HL-60 (cell line): ENCODE measurements at regions not wholly inside any gene's neighbourhood (a gene's known extent, or its start where the extent isn't known, plus 50 kb on each side); places are given as distances from the start of the nearest gene placed in this dataset.

Experiments used
- CTCF ChIP-seq: IDR thresholded peaks from one replicate; pipeline ENCODE4 v1.5.1; 2011; ENCODE audit warnings: low read length, control low read depth, inconsistent platforms; ENCODE audit not compliant: insufficient read depth
- GABPA ChIP-seq: IDR thresholded peaks from 2 replicates; pipeline ENCODE4 v1.6.1; 2012; ENCODE audit warnings: low read depth
- POLR2AphosphoS5 ChIP-seq: IDR thresholded peaks from 2 replicates; pipeline ENCODE4 v1.6.1; 2012; ENCODE audit warnings: low read depth
- SPI1 ChIP-seq: IDR thresholded peaks from 2 replicates; pipeline ENCODE4 v1.6.1; 2012; ENCODE audit warnings: low read depth, mild to moderate bottlenecking, borderline replicate concordance
- TF ChIP-seq, protein P1 (sequence below): IDR thresholded peaks from 2 replicates; pipeline ENCODE4 v1.6.1; 2012; ENCODE audit warnings: low read depth; ENCODE audit not compliant: insufficient replicate concordance

DNA sequence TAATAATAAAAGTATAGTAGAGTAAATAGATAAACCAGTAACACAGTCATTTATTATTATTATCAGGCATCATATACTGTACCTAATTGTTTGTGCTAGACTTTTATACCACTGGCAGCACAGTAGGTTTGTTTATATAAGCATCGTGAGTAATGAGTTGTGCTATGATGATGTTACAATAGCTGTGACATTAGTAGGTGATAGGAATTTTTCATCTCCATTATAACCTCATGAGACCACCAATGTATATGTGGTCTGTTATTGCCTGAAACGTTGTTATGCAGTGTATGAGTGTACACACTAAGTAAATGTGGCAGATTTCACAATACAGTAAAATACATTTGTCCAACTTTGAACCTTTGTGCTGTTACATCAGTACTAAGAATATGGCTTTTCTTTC lies 72.7 kb upstream of the SPATA31D4 start:
- TF ChIP-seq POLR2AphosphoS5 (no peak), CTCF (no peak), SPI1 (no peak), GABPA (no peak)
- TF ChIP-seq, protein P1, sequence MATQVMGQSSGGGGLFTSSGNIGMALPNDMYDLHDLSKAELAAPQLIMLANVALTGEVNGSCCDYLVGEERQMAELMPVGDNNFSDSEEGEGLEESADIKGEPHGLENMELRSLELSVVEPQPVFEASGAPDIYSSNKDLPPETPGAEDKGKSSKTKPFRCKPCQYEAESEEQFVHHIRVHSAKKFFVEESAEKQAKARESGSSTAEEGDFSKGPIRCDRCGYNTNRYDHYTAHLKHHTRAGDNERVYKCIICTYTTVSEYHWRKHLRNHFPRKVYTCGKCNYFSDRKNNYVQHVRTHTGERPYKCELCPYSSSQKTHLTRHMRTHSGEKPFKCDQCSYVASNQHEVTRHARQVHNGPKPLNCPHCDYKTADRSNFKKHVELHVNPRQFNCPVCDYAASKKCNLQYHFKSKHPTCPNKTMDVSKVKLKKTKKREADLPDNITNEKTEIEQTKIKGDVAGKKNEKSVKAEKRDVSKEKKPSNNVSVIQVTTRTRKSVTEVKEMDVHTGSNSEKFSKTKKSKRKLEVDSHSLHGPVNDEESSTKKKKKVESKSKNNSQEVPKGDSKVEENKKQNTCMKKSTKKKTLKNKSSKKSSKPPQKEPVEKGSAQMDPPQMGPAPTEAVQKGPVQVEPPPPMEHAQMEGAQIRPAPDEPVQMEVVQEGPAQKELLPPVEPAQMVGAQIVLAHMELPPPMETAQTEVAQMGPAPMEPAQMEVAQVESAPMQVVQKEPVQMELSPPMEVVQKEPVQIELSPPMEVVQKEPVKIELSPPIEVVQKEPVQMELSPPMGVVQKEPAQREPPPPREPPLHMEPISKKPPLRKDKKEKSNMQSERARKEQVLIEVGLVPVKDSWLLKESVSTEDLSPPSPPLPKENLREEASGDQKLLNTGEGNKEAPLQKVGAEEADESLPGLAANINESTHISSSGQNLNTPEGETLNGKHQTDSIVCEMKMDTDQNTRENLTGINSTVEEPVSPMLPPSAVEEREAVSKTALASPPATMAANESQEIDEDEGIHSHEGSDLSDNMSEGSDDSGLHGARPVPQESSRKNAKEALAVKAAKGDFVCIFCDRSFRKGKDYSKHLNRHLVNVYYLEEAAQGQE = no peak
